H9 (cell line): ENCODE measurements at regions not wholly inside any gene's neighbourhood (a gene's known extent, or its start where the extent isn't known, plus 50 kb on each side); places are given as distances from the start of the nearest gene placed in this dataset.

Experiments used
- DNase-seq: peaks from one replicate; pipeline ENCODE4 v3.0.0-alpha.2; 2017
- H2AFZ ChIP-seq: one replicate; pipeline ENCODE4 v1.6.1; 2013; ENCODE audit warnings: mild to moderate bottlenecking, low read length, control low read depth, moderate library complexity
- H2AK5ac ChIP-seq: 2 replicates; pipeline ENCODE4 v1.6.1; 2013; ENCODE audit warnings: low read length, control low read depth, mixed read lengths; ENCODE audit not compliant: insufficient read length
- H2BK120ac ChIP-seq: one replicate; pipeline ENCODE4 v1.6.1; 2013; ENCODE audit warnings: low read depth, mild to moderate bottlenecking, low read length, control low read depth, inconsistent platforms; ENCODE audit not compliant: poor library complexity, severe bottlenecking
- H2BK12ac ChIP-seq: 2 replicates; pipeline ENCODE4 v1.6.1; 2013; ENCODE audit warnings: low read length, control low read depth, mixed read lengths, low read depth; ENCODE audit not compliant: insufficient read length
- H2BK15ac ChIP-seq: 2 replicates; pipeline ENCODE4 v1.6.1; 2013; ENCODE audit warnings: low read depth, low read length, control low read depth
- H2BK20ac ChIP-seq: one replicate; pipeline ENCODE4 v1.6.1; 2013; ENCODE audit warnings: low read depth, mild to moderate bottlenecking, low read length, control low read depth, inconsistent platforms; ENCODE audit not compliant: poor library complexity, severe bottlenecking
- H2BK5ac ChIP-seq: 2 replicates; pipeline ENCODE4 v1.6.1; 2013; ENCODE audit warnings: low read length, control low read depth, mixed read lengths; ENCODE audit not compliant: insufficient read length
- H3K14ac ChIP-seq: 2 replicates; pipeline ENCODE4 v1.6.1; 2013; ENCODE audit warnings: low read length, control low read depth; ENCODE audit not compliant: insufficient read depth
- H3K18ac ChIP-seq: 2 replicates; pipeline ENCODE4 v1.6.1; 2013; ENCODE audit warnings: low read depth, mild to moderate bottlenecking, mixed read lengths, low read length, control low read depth; ENCODE audit not compliant: insufficient read length
- H3K23ac ChIP-seq: 2 replicates; pipeline ENCODE4 v1.6.1; 2013; ENCODE audit warnings: low read length, control low read depth, mixed read lengths, low read depth; ENCODE audit not compliant: insufficient read length
- H3K23me2 ChIP-seq: 2 replicates; pipeline ENCODE4 v1.6.1; 2013; ENCODE audit warnings: low read depth, mild to moderate bottlenecking, mixed read lengths, low read length, control low read depth; ENCODE audit not compliant: insufficient read length, poor library complexity, severe bottlenecking
- H3K27ac ChIP-seq: 2 replicates; pipeline ENCODE4 v1.5.1; 2013; ENCODE audit warnings: low read length, control low read depth, mixed read lengths, low read depth; ENCODE audit not compliant: insufficient read length
- H3K27me3 ChIP-seq: 2 replicates; pipeline ENCODE4 v1.6.1; 2013; ENCODE audit warnings: low read length, control low read depth, inconsistent platforms; ENCODE audit not compliant: insufficient read depth
- H3K4ac ChIP-seq: 2 replicates; pipeline ENCODE4 v1.6.1; 2013; ENCODE audit warnings: low read depth, mild to moderate bottlenecking, control low read depth, inconsistent platforms, low read length, moderate library complexity
- H3K4me1 ChIP-seq: 2 replicates; pipeline ENCODE4 v1.6.1; 2013; ENCODE audit warnings: low read length, control low read depth, inconsistent platforms; ENCODE audit not compliant: insufficient read depth
- H3K4me2 ChIP-seq: 2 replicates; pipeline ENCODE4 v1.6.1; 2013; ENCODE audit warnings: low read length, control low read depth, mixed read lengths; ENCODE audit not compliant: insufficient read length, insufficient read depth
- H3K56ac ChIP-seq: 2 replicates; pipeline ENCODE4 v1.6.1; 2013; ENCODE audit warnings: low read depth, mild to moderate bottlenecking, mixed read lengths, low read length, control low read depth; ENCODE audit not compliant: insufficient read length
- H3K79me1 ChIP-seq: 2 replicates; pipeline ENCODE4 v1.6.1; 2013; ENCODE audit warnings: low read depth, mild to moderate bottlenecking, moderate library complexity, low read length, control low read depth, inconsistent platforms; ENCODE audit not compliant: insufficient read depth, poor library complexity, severe bottlenecking
- H3K79me2 ChIP-seq: 2 replicates; pipeline ENCODE4 v1.6.1; 2013; ENCODE audit warnings: low read length, control low read depth, inconsistent platforms; ENCODE audit not compliant: insufficient read depth
- H3K9ac ChIP-seq: 2 replicates; pipeline ENCODE4 v1.6.1; 2013; ENCODE audit warnings: low read length, control low read depth, mixed read lengths; ENCODE audit not compliant: insufficient read length; ENCODE audit errors: extremely low read depth
- H3K9me3 ChIP-seq: one replicate; pipeline ENCODE4 v1.6.1; 2013; ENCODE audit warnings: low read depth, low read length, inconsistent platforms; ENCODE audit not compliant: control insufficient read depth
- H3T11ph ChIP-seq: one replicate; pipeline ENCODE4 v1.6.1; 2013; ENCODE audit warnings: mild to moderate bottlenecking, low read length, control low read depth, inconsistent platforms
- H4K20me1 ChIP-seq: one replicate; pipeline ENCODE4 v1.6.1; 2013; ENCODE audit not compliant: control insufficient read depth, insufficient read length, insufficient read depth
- H4K5ac ChIP-seq: 2 replicates; pipeline ENCODE4 v1.6.1; 2013; ENCODE audit warnings: low read depth, mild to moderate bottlenecking, mixed read lengths, low read length, control low read depth; ENCODE audit not compliant: insufficient read length
- H4K8ac ChIP-seq: replicated peaks from 2 replicates; pipeline ENCODE4 v1.6.1; 2013; ENCODE audit warnings: low read length, control low read depth, mixed read lengths, low read depth; ENCODE audit not compliant: insufficient read length
- H4K91ac ChIP-seq: 2 replicates; pipeline ENCODE4 v1.6.1; 2013; ENCODE audit warnings: low read depth, mild to moderate bottlenecking, moderate library complexity, mixed read lengths, low read length, control low read depth; ENCODE audit not compliant: insufficient read length
- H3K27ac Mint-ChIP-seq, 3 experiments: 2 replicates in 2 of 3; 3 replicates in 1 of 3; pipeline ENCODE4 v1.8.0; 2020 to 2021; ENCODE audit warnings: mixed read lengths in 3 of 3, mild to moderate bottlenecking in 1 of 3, moderate library complexity in 1 of 3
- H3K27me3 Mint-ChIP-seq: 2 replicates; pipeline ENCODE4 v1.8.0; 2021; ENCODE audit warnings: low read depth, mild to moderate bottlenecking, moderate library complexity, mixed read lengths
- H3K36me3 Mint-ChIP-seq, 3 experiments: 2 replicates in 2 of 3; 3 replicates in 1 of 3; pipeline ENCODE4 v1.8.0; 2020 to 2021; ENCODE audit warnings: low read depth in 3 of 3, mixed read lengths in 3 of 3; ENCODE audit not compliant: insufficient read depth in 1 of 3
- H3K4me1 Mint-ChIP-seq, 2 experiments: 2 replicates each; pipeline ENCODE4 v1.8.0; 2020; ENCODE audit warnings: mixed read lengths in 2 of 2
- H3K4me3 Mint-ChIP-seq, 2 experiments: 2 replicates in 1 of 2; 3 replicates in 1 of 2; pipeline ENCODE4 v1.8.0; 2020 to 2021; ENCODE audit warnings: mild to moderate bottlenecking in 2 of 2, mixed read lengths in 2 of 2, moderate library complexity in 1 of 2
- H3K9me3 Mint-ChIP-seq, 2 experiments: 2 replicates in 1 of 2; 3 replicates in 1 of 2; pipeline ENCODE4 v1.8.0; 2020; ENCODE audit warnings: mild to moderate bottlenecking in 2 of 2, mixed read lengths in 2 of 2, moderate library complexity in 1 of 2
- WGBS: extraction: QIAGEN DNeasy Blood & Tissue Kit; methylation state at CpG from one replicate; pipeline ENCODE4 v1.1.7; 2013; ENCODE audit warnings: missing lambda C conversion rate, low lambda C conversion rate, mixed read lengths; ENCODE audit not compliant: insufficient read length; ENCODE audit errors: extremely low coverage; 5-methylcytosine and 5-hydroxymethylcytosine counted together
- TF ChIP-seq, protein P1 (sequence below): fragments of 200-600 bp; sonication (generic); conservative IDR thresholded peaks from 3 replicates; pipeline ENCODE4 v1.8.0; 2021; ENCODE audit warnings: antibody characterized with exemption, mild to moderate bottlenecking

DNA sequence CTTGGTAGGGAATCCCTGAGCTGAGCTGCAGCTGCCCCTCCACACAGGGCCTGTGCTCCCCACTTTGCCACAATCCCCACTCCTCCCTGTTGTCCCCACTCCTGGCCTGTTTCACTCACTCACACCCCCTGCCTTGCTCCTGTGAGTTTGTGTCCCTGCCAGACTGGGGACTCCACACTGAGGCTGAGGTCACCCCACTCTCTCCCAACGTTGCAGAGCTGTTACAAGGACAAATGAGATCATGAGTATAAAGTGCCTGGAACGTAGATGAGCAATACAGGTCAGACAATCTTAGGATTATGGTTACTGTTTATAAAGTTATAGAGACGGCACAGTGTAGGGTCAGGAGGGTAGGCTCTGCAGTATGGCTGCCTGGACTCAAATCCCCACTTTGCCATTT, 426.0 kb upstream of the SULF2 start:
- H3K27ac Mint-ChIP-seq: peak overlapping the region in 2 of 3 experiments; percentile 30 to 41; a peak in 2 of 7 replicates
- no peak for DNase-seq

More for the DNA sequence above, 426.0 kb upstream of the SULF2 start:
- Histone ChIP-seq H3K27me3 (no peaks in the 10 kb centered on the region), H2AFZ (no peak overlapping the region), H3K14ac (no peak overlapping the region; the same call in 1 of the 2 replicates), H3K9me3 (no peaks in the 10 kb centered on the region), H3K9ac (no peak overlapping the region), H3K27ac (no peak overlapping the region), H2BK120ac (no peak overlapping the region), H3K4ac (no peak overlapping the region), H4K8ac (no peak overlapping the region), H2BK15ac (no peak overlapping the region), H3K4me1 (no peaks in the 10 kb centered on the region), H3K23ac (no peak overlapping the region), H4K20me1 (no peaks in the 10 kb centered on the region), H3K79me1 (no peaks in the 10 kb centered on the region), H2AK5ac (no peak overlapping the region), H3K56ac (no peak overlapping the region), H3K18ac (no peak overlapping the region), H4K91ac (no peak overlapping the region), H3K23me2 (no peaks in the 10 kb centered on the region), H3K79me2 (no peaks in the 10 kb centered on the region), H4K5ac (no peak overlapping the region), H3K4me2 (no peak overlapping the region), H2BK5ac (no peak overlapping the region), H2BK20ac (no peak overlapping the region), H3T11ph (no peak overlapping the region), H2BK12ac (no peak overlapping the region)
- Mint-ChIP-seq H3K4me3 (no peak overlapping the region), H3K36me3 (no peaks in the 10 kb centered on the region), H3K27me3 (no peaks in the 10 kb centered on the region; the same call in 1 of the 2 replicates), H3K4me1 (peaks cover 0 to 6% of the 10 kb centered on the region in 2 experiments; a peak in 2 of 4 replicates), H3K9me3 (no peaks in the 10 kb centered on the region)
- TF ChIP-seq, protein P1, sequence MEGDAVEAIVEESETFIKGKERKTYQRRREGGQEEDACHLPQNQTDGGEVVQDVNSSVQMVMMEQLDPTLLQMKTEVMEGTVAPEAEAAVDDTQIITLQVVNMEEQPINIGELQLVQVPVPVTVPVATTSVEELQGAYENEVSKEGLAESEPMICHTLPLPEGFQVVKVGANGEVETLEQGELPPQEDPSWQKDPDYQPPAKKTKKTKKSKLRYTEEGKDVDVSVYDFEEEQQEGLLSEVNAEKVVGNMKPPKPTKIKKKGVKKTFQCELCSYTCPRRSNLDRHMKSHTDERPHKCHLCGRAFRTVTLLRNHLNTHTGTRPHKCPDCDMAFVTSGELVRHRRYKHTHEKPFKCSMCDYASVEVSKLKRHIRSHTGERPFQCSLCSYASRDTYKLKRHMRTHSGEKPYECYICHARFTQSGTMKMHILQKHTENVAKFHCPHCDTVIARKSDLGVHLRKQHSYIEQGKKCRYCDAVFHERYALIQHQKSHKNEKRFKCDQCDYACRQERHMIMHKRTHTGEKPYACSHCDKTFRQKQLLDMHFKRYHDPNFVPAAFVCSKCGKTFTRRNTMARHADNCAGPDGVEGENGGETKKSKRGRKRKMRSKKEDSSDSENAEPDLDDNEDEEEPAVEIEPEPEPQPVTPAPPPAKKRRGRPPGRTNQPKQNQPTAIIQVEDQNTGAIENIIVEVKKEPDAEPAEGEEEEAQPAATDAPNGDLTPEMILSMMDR: no peak
- no CpG with 5 or more reads among the region's 3 CpGs for WGBS
